Naive B cell (primary cell): ENCODE measurements at regions not wholly inside any gene's neighbourhood (a gene's known extent, or its start where the extent isn't known, plus 50 kb on each side); places are given as distances from the start of the nearest gene placed in this dataset.
"Not testable (repeated sequence)": the region's sequence is repeated elsewhere in the genome, so short reads cannot be mapped to it uniquely, and the experiment has no call there.

Experiments
- ATAC-seq, 2 donors: fragments of 150-1000 bp; cut with Tn5 transposase; 2 replicates each; pipeline ENCODE4 v1.10.0; 2021; ENCODE audit warnings: low read depth in 2 of 2, mild to moderate bottlenecking in 2 of 2, moderate library complexity in 2 of 2
- DNase-seq: peaks from one replicate; pipeline ENCODE4 v3.0.0; 2022
- H3K27ac Mint-ChIP-seq, 6 donors: one replicate each; pipeline ENCODE4 v1.8.0; 2020 to 2022; ENCODE audit warnings: mild to moderate bottlenecking in 6 of 6, mixed read lengths in 6 of 6, moderate library complexity in 5 of 6, inconsistent platforms in 2 of 6
- H3K27me3 Mint-ChIP-seq, 3 donors: one replicate each; pipeline ENCODE4 v1.8.0; 2021 to 2022; ENCODE audit warnings: mixed read lengths in 3 of 3, mild to moderate bottlenecking in 1 of 3
- H3K36me3 Mint-ChIP-seq, 2 donors: one replicate each; pipeline ENCODE4 v1.8.0; 2020 to 2022; ENCODE audit warnings: mixed read lengths in 2 of 2, inconsistent platforms in 1 of 2, mild to moderate bottlenecking in 1 of 2
- H3K4me1 Mint-ChIP-seq, 3 donors: one replicate each; pipeline ENCODE4 v1.8.0; 2020 to 2022; ENCODE audit warnings: mixed read lengths in 3 of 3, inconsistent platforms in 1 of 3, mild to moderate bottlenecking in 1 of 3, moderate library complexity in 1 of 3
- H3K4me3 Mint-ChIP-seq, 8 donors: one replicate each; pipeline ENCODE4 v1.8.0; 2020 to 2022; ENCODE audit warnings: mild to moderate bottlenecking in 8 of 8, mixed read lengths in 8 of 8, moderate library complexity in 8 of 8, inconsistent platforms in 2 of 8
- H3K9me3 Mint-ChIP-seq, 7 donors: one replicate each; pipeline ENCODE4 v1.8.0; 2020 to 2022; ENCODE audit warnings: mixed read lengths in 7 of 7, mild to moderate bottlenecking in 5 of 7, inconsistent platforms in 2 of 7, moderate library complexity in 1 of 7

- Mint-ChIP-seq H3K9me3 (peaks cover 0 to 2% (median 0%) of the 10 kb centered on the region in 7 donors), H3K4me1 (no peaks in the 10 kb centered on the region), H3K27me3 (peaks cover 0 to 9% (median 0%) of the 10 kb centered on the region in 3 donors), H3K36me3 (no peaks in the 10 kb centered on the region), H3K4me3 (no peak overlapping the region), H3K27ac (no peak overlapping the region)
- ATAC-seq (no peak), DNase-seq (no peak)
Observed at GRCh38 chr2:36172824-36173223, 182.8 kb upstream of the CRIM1 start.

GRCh38 chr2:36170805-36171204, 184.8 kb upstream of the CRIM1 start:
- no peaks in the 10 kb centered on the region for H3K36me3 Mint-ChIP-seq
- H3K4me3 Mint-ChIP-seq = no peak overlapping the region
- ATAC-seq (no peak), DNase-seq (no peak)
- H3K27me3 Mint-ChIP-seq = peaks cover 0 to 9% (median 0%) of the 10 kb centered on the region in 3 donors
- no peak overlapping the region for H3K27ac Mint-ChIP-seq
- peaks cover 0 to 2% (median 0%) of the 10 kb centered on the region in 7 donors for H3K9me3 Mint-ChIP-seq
- H3K4me1 Mint-ChIP-seq = no peaks in the 10 kb centered on the region

- H3K4me1 Mint-ChIP-seq = no peaks in the 10 kb centered on the region
- ATAC-seq (no peak), DNase-seq (no peak)
- no peak overlapping the region for H3K27ac Mint-ChIP-seq
- peaks cover 0 to 12% (median 0%) of the 10 kb centered on the region in 3 donors for H3K27me3 Mint-ChIP-seq
- H3K36me3 Mint-ChIP-seq = no peaks in the 10 kb centered on the region
- peaks cover 0 to 2% (median 0%) of the 10 kb centered on the region in 7 donors for H3K9me3 Mint-ChIP-seq
- no peak overlapping the region for H3K4me3 Mint-ChIP-seq
Observed at GRCh38 chr2:36169843-36170242, 185.7 kb upstream of the CRIM1 start.

GRCh38 chr2:36168115-36168514, 187.5 kb upstream of the CRIM1 start:
- Mint-ChIP-seq H3K4me3 (no peak overlapping the region), H3K27me3 (peaks cover 0 to 7% (median 0%) of the 10 kb centered on the region in 3 donors), H3K36me3 (no peaks in the 10 kb centered on the region), H3K9me3 (peaks cover 0 to 2% (median 0%) of the 10 kb centered on the region in 7 donors), H3K27ac (no peak overlapping the region), H3K4me1 (no peaks in the 10 kb centered on the region)
- DNase-seq (no peak), ATAC-seq (no peak)

GRCh38 chr2:36165132-36165531, 190.4 kb upstream of the CRIM1 start:
- ATAC-seq (no peak), DNase-seq (no peak)
- H3K4me1 Mint-ChIP-seq = no peaks in the 10 kb centered on the region
- H3K27me3 Mint-ChIP-seq = peaks cover 0 to 14% (median 6%) of the 10 kb centered on the region in 3 donors
- H3K36me3 Mint-ChIP-seq = no peaks in the 10 kb centered on the region
- no peak overlapping the region for H3K27ac Mint-ChIP-seq
- peaks cover 0 to 2% (median 0%) of the 10 kb centered on the region in 7 donors for H3K9me3 Mint-ChIP-seq
- no peak overlapping the region for H3K4me3 Mint-ChIP-seq

- ATAC-seq = no peak
- no peaks in the 10 kb centered on the region for H3K36me3 Mint-ChIP-seq
Observed at GRCh38 chr2:36163520-36164254, 191.9 kb upstream of the CRIM1 start.

GRCh38 chr2:36157093-36157492, 198.5 kb upstream of the CRIM1 start:
- H3K36me3 Mint-ChIP-seq, H3K4me1 Mint-ChIP-seq, H3K9me3 Mint-ChIP-seq, H3K4me3 Mint-ChIP-seq, H3K27me3 Mint-ChIP-seq, DNase-seq, ATAC-seq, H3K27ac Mint-ChIP-seq: not testable (repeated sequence)

More at GRCh38 chr2:36163520-36164254, 191.9 kb upstream of the CRIM1 start:
- no peak for DNase-seq
- Mint-ChIP-seq H3K4me1 (no peaks in the 10 kb centered on the region), H3K9me3 (peaks cover 0 to 2% (median 0%) of the 10 kb centered on the region in 7 donors), H3K27me3 (peaks cover 0 to 10% (median 8%) of the 10 kb centered on the region in 3 donors), H3K27ac (no peak overlapping the region), H3K4me3 (no peak overlapping the region)

GRCh38 chr2:36147670-36148390, 207.7 kb upstream of the CRIM1 start:
- no peak for DNase-seq
- H3K4me3 Mint-ChIP-seq = no peak overlapping the region
- no peak overlapping the region for H3K27ac Mint-ChIP-seq
- H3K36me3 Mint-ChIP-seq = no peaks in the 10 kb centered on the region
- no peaks in the 10 kb centered on the region for H3K4me1 Mint-ChIP-seq
- no peaks in the 10 kb centered on the region for H3K27me3 Mint-ChIP-seq
- ATAC-seq = no peak
- peaks cover 0 to 4% (median 0%) of the 10 kb centered on the region in 7 donors for H3K9me3 Mint-ChIP-seq

GRCh38 chr2:36146765-36147164, 208.8 kb upstream of the CRIM1 start:
- H3K4me3 Mint-ChIP-seq = peak overlapping the region in 1 of 8 donors; percentile 17
- DNase-seq (no peak), ATAC-seq (no peak)
- no peaks in the 10 kb centered on the region for H3K27me3 Mint-ChIP-seq
- H3K9me3 Mint-ChIP-seq = peaks cover 0 to 4% (median 0%) of the 10 kb centered on the region in 7 donors
- no peaks in the 10 kb centered on the region for H3K36me3 Mint-ChIP-seq
- no peaks in the 10 kb centered on the region for H3K4me1 Mint-ChIP-seq
- no peak overlapping the region for H3K27ac Mint-ChIP-seq

GRCh38 chr2:36140391-36140790, 215.2 kb upstream of the CRIM1 start:
- no peak overlapping the region for H3K27ac Mint-ChIP-seq
- DNase-seq (no peak), ATAC-seq (no peak)
- no peaks in the 10 kb centered on the region for H3K4me1 Mint-ChIP-seq
- no peaks in the 10 kb centered on the region for H3K36me3 Mint-ChIP-seq
- H3K9me3 Mint-ChIP-seq = no peaks in the 10 kb centered on the region
- H3K4me3 Mint-ChIP-seq = no peak overlapping the region
- H3K27me3 Mint-ChIP-seq = no peaks in the 10 kb centered on the region

- H3K36me3 Mint-ChIP-seq = no peaks in the 10 kb centered on the region
- ATAC-seq (no peak), DNase-seq (no peak)
- H3K4me1 Mint-ChIP-seq = no peaks in the 10 kb centered on the region
- no peak overlapping the region for H3K4me3 Mint-ChIP-seq
- H3K9me3 Mint-ChIP-seq = no peaks in the 10 kb centered on the region
- no peak overlapping the region for H3K27ac Mint-ChIP-seq
- H3K27me3 Mint-ChIP-seq = no peaks in the 10 kb centered on the region
Observed at GRCh38 chr2:36137612-36138011, 218.0 kb upstream of the CRIM1 start.

- H3K27me3 Mint-ChIP-seq = no peaks in the 10 kb centered on the region
- H3K36me3 Mint-ChIP-seq = no peaks in the 10 kb centered on the region
- no peak overlapping the region for H3K27ac Mint-ChIP-seq
- H3K9me3 Mint-ChIP-seq = no peaks in the 10 kb centered on the region
- H3K4me3 Mint-ChIP-seq = no peak overlapping the region
- ATAC-seq (no peak), DNase-seq (no peak)
- H3K4me1 Mint-ChIP-seq = no peaks in the 10 kb centered on the region
Observed at GRCh38 chr2:36134281-36134680, 221.3 kb upstream of the CRIM1 start.

- H3K27ac Mint-ChIP-seq = no peak overlapping the region
- no peaks in the 10 kb centered on the region for H3K4me1 Mint-ChIP-seq
- DNase-seq = no peak
- H3K36me3 Mint-ChIP-seq = no peaks in the 10 kb centered on the region
- no peak for ATAC-seq
- no peak overlapping the region for H3K4me3 Mint-ChIP-seq
- H3K27me3 Mint-ChIP-seq = peaks cover 0 to 10% (median under 1%) of the 10 kb centered on the region in 3 donors
- H3K9me3 Mint-ChIP-seq = no peaks in the 10 kb centered on the region
Observed at GRCh38 chr2:36128359-36128758, 227.2 kb upstream of the CRIM1 start.

- ATAC-seq (no peak), DNase-seq (no peak)
- Mint-ChIP-seq H3K9me3 (peaks cover 0 to 12% (median 2%) of the 10 kb centered on the region in 7 donors), H3K4me1 (no peaks in the 10 kb centered on the region), H3K36me3 (no peaks in the 10 kb centered on the region), H3K27me3 (peaks cover 0 to 10% (median 5%) of the 10 kb centered on the region in 3 donors), H3K27ac (no peak overlapping the region), H3K4me3 (no peak overlapping the region)
Observed at GRCh38 chr2:36125702-36126101, 229.9 kb upstream of the CRIM1 start.
